ENCODE measurements at regions not wholly inside any gene's neighbourhood (a gene's known extent, or its start where the extent isn't known, plus 50 kb on each side); places are given as distances from the start of the nearest gene placed in this dataset.
"Not testable (repeated sequence)": the region's sequence is repeated elsewhere in the genome, so short reads cannot be mapped to it uniquely, and the experiment has no call there.

DNA sequence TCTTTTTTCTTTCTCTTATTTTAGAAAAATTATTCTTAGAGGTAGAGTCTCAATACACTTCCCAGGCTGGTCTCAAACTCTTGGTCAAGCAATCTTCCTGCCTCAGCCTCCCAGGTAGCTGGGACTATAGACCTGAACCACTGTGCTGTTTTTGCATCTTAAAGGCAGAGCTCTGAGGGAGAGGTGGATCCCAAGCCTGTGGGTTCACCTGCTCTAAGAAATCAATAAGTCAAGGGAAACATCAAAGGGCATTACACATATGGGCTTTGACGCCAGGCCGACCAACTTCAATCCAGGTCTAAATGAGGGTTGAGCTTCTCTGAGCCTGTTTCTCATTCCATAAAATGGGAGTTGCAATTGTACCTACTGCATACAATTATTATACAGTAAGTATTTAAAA is 223.9 kb downstream of the LY86 start:
- DNase-seq: no peak

DNA sequence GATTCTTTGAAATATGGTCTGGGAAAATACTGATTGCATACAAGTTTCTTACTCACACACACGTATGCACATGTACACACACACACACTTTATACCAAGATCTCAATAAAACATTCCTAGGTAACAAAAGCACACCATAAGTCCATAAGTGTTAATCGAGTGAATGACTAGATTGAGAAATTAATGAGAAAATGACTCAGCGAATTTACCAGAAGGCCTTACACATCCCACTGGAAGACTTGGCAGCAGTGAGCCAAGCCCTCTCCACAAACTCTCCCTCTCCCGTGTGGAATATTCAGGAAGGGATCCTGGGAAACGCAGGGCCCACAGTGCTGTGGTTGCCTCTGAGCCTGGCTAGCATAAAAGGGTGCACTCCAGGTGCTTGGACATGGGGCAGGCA is 227.2 kb downstream of the LY86 start:
- no peak for DNase-seq

DNA sequence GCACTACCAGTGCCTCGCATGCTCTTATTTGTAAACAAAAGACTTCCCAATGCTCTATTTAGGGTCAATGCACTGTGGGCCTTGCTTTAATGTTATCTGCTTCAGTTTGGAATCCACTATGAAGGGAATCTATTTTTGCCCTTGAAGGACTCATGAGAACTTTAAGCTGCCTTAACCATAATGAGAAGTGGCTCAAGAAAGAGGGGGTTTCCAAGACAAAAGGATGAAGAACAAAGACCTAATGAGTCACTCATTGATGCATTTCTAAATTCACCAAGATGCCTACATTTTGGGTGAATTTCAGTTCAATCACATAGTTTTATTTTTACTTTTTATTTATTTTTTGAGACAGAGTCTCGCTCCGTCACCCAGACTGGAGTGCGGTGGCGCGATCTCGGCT is 228.2 kb downstream of the LY86 start:
- no peak for DNase-seq

DNA sequence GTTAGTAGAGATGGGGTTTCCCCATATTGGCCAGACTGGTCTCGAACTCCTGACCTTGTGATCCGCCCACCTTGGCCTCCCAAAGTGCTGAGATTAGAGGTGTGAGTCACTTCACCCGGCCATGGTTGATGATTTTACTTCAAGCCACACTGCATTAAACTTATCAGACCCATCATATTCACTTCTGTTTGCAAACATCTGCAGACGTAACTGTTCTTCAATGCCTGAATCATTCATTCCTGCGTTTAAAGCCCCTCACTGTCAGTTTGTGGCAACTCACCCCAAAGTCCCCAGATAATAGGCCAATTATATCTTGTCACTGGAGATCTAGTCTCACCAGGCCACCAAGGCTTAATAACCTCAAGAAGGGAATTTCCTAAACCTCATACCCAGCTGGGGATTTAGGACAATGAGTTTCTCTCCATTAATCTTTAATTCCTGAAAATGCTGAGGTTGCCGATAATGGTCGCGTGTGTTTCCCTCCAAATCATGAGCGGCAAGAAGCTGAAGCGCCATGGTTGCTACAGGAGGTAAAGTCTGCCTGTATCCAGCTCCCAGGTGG is 229.6 kb downstream of the LY86 start:
- DNase-seq: no peak

DNA sequence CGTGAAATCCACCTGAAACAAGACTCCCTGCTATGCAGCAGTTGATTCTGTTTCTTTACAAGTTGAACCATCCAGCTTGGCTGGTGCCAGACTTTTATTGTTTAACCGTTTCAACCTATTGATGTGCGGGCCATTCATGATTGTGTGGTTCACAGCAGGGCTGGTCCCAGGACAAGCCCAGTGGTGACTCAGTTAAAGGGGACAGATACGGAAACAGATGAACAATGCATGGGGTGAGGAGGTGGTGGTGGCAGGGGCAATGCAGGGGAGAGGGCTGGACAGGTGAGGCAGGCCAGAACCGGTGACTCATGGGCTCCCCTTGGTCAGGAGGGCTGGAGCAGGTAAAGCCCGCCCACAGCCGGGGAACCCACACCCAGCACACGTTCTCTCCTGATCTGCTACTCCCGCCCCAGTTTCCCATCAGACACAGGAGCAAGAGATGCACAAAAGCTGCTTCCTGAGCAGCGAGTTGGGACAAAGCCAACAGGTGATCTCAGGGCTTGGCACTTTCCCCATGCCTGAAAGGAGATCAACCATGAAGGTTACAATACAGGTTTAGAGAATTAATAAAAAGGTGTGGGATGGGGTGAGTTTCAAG is 232.2 kb downstream of the LY86 start:
- DNase-seq: peak; percentile 75

DNA sequence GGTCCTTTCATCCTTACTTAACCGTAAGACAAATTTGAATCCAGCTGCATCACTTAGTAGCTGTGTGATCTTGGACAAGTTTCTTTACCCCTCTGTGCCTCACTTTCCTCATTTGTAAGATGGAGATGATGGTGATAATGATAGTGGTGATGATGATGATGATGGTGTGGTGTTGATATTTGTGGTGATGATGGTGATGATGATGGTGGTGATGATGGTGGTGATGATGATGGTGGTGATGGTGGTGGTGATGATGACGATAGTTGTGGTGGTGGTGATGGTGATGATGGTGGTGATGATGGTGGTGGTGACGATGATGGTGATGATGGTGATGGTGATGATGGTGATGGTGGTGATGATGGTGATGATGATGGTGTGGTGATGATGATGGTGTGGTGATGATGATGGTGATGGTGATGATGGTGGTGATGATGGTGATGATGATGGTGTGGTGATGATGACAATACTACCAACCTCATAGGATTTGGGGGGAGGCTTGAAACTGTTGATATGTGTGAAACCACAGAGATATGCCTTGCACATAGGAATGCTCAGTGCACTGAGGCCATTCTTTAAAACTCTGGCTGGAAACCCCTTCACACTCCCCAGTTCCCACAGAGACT is 233.2 kb downstream of the LY86 start:
- DNase-seq: no peak

DNA sequence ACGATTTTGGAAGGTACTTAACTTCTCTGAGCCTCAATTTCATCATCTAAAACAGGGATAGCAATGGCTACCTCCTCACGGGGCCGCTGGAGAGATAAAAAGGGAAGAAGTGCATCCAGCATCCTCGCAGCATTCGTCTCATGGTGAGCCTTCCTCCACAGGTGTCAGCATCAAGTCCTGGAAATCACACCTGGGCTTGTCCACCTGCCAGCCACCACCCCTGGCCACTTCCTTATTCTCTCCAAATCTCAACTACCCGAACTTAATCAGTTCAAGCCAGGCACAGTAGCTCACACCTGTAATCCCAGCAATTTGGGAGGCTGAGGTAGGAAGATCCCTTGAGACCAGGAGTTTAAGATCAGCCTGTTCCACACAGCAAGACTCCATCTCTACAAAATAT is 234.5 kb downstream of the LY86 start:
- no peak for DNase-seq

DNA sequence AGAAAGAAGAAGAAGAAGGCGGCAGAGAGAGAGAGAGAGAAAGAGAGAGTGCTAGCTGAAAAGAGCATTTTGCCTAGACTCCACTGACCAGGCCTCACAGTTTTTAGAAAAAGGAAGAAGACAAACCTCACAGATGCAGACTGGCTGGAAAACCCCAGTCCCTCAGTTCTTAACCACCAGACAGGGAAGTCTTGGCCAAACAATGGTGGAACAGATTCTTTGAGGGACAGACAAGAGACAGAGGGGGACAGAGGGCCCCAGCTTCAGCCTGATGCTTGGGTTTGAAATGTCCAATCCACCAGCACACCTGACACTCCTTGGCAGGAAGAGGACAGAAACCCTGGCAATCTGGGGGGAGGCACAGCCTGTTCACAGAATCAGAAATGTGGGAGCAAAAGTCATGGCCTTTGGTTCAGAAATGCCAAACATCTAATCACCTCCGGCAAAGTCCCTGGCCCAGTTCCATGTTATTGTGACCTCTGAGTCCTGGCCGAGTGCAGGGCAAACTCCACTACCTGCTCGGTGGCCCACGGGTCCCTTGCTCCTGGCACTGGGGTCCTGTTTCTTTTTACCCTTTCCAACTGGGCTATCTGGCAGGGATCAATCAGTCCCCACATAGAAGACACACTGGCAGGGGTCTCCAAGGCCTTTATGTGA is 235.2 kb downstream of the LY86 start:
- DNase-seq: no peak

DNA sequence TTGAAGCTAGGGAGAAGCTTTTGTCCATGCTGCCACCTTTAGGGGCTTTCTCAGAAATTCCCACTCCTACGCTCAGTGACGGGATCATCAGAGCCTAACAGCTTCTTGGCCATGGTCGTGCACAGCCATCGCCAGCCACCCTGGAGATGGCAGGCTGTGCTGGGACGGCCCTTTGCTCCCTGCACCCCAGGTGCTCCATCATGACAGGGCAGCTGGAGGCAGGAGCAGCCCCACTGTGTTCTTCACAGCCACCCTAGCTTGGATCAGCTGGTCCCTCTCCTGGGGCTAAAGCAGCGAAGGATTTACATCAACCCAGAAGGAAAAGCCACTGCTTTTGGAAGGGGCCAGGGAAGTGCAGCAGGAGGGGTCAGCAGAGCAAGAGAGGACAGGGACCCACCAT is 235.9 kb downstream of the LY86 start:
- DNase-seq: no peak

DNA sequence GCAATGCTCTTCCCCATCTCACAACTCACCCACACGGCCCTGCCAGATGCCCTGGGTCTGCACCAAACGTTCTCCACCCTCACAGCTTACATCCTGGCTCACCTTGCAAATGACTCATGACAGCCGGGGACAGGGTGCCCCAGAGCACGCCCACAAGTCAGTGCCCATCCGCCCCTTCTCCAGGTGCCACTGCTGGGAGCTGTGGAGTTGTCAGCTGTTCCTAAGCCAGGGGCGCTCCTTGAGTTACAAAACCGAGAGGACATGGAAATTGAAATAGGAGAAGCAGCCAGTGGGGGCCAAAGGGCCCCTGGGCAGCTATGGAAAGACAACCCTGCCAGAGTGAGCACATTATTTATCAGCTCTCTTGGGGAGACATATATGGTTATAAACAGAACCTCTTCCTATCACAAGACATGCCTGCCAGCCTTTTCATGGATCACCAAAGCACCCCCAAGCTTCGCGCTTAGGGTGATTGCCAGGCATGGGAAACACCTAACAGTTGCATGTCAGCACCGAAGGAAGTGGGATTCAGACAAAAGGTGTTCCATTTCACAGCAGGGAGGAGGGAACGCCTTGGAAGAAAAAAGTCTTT is 236.8 kb downstream of the LY86 start:
- DNase-seq: peak; percentile 76

DNA sequence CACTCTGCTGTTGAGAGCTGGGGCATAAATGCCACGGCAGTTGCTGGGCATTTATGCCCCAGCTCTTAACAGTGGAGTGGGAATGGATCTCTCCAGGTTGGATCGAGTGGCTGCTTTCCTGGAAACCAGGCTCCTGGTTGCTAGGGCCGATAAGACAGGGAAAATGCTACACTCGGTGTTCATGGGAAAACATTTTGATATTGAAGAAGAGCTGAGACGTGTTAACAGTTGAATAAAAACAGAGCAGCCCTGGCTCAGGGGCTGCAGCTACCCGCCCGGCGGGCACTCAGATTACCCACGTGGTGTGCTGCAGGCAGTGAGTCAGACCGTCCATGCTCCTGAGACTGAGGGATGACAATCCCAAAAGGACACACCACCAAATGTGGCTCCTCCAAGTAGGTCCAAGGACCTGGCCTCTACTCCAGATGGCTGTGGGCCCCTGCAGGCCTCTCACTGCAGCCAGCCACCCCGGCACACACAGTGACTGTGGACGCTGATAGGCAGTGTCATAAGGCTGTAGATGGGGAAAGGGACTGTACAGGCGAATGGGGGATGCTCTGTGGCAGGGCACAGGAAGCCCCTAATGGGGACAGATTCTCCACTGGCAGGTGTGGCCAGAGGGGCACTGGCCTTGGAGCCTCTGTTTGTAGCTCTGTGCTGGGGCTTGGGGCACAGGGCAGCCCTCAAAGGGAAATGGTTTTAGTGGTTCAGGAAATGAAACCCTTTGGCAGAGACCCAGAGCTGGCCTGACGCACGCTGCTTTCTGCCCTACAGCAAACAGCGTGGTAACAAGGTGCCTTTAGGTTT is 237.8 kb downstream of the LY86 start:
- peak; percentile 61 for DNase-seq

DNA sequence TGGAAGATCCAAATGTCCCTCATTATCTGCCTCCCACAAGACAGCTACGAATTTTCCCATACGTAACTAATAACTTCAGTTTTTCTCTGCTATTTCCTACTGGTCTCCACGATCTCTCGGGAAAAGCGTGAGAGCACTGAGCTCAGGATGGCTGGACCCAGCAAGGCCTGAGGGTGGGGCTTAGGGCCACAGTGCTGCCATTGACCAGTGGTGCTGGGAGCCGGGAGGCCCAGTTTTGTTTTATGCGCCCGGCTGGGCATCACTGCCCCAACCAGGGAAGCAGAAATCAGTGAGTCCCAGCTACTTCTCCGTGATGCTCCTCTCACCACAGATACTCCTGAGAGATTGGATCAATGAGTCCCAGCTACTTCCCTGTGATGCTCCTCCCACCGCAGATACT is 238.4 kb downstream of the LY86 start:
- DNase-seq: no peak

DNA sequence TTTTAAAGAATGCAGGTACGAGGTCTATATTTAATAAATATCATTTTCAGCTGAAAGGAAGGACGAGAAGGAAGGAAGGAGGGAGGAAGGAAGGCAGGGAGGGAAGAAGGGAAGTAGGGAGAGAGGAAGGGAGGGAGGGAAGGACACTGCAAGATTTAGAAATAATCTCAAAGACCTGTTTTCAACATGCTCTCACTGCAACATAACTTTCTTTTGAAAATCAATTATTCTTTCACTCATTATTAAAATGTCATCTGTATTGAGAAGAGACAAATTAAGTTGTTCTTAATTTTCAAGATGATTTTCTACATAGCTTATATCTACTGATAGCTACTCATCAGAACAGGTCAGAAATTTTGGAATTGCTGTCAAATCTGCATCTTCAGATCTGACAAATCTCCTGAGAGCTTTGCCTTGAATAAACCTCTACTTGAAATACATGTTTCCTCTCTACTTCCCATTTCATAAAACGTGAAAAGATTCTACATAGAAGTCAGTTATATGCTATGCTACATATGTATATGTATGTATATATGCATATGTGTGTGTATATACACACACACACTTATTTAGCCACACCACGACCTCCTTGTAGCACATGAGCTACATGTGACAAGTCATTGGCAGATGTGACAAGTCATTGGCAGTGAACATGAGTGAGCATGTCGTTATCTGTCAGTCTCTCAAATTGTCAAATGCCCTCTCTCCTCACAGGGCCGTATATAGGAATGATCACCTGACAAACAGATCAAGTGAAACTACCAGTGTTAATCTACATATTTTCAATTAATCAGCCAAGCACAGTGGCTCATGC is 241.6 kb downstream of the LY86 start:
- DNase-seq: no peak

DNA sequence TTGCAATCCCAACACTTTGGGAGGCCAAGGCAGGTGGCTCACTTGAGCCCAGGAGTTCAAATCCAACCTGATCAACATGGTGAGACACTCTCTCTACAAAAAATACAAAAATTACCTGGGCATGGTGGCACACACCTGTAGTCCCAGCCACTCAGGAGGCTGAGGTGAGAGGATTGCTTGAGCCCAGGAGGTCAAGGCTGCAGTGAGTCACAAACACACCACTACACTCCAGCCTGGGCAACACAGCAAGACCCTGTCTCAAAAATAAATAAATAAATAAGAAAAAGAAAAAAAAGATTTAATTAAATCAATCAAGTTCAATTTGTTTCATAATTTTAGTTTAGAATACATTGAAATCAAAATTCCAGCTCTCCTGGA is 242.2 kb downstream of the LY86 start:
- not testable (repeated sequence) for DNase-seq

DNA sequence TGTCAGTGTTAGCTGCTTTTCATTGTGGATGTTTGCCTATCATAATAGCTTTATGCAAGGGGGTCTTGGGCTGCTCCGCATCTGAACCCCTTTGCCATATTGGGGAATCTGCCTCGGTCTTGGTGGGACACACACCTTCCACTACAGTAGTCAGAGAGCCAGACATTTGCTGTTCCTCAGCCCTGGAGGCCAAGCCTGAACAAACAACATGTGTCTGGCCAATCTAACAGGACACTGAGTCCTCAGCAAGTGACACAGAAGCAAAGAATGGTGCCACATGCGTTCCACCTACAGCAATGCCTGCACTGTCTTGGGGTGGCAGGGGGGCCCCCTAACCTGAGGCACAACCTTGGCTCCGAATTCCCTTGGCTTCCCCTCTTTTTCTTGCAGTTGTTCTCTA is 243.9 kb downstream of the LY86 start:
- DNase-seq: no peak

DNA sequence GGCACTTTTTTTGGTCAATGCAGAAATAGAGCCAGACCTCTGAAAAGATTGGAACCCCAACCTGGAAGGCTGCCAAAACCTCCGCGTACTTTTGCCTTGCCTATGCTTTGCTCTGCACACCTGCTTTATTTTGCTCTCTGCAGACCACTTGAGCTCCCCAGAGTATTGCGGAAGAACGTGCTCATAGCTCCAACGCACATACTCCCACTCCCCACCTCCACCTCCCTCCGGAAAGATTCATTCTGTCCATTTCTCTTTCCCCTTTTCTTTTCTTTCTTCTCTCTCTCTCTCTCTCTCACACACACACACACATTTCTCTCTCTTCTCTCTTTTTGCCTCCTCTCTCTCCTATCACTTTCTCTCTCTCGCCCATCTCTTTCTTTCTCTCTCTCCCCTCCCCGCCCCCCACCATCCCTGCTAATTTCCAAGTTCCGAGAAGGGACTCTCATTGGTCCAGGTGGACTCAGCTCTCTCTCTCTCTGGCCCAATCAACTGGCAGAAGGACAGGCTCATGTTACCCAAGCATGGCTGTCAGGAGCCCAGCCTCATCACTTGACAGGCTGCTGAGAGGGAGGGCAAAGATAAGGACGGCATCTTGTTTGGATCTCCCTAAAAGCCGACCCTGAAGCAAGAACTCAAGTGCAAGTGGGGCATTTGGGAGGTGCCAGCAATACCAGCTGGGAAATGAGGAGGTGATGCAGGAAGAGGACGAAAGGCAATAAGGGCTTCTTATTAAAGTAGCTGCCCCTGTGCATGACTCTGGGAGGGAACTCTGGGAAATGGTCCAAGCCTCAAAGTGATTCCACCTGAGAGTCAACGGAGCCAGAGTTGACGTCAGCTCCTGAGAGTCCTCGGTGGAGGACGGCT is 246.1 kb downstream of the LY86 start:
- peak; percentile 60 for DNase-seq

DNA sequence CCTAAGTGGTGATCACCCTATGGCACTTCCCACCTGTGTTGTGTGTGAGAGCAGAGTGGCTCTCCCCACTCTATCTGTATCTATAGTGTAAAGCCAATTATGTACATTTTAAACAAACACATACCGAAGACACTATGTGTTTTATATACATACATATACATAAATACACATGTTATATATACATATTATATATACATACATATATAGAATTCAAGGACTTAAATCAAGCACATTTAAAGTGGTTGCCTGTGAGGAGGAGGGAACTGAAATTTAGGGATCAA is 246.6 kb downstream of the LY86 start:
- DNase-seq: no peak

DNA sequence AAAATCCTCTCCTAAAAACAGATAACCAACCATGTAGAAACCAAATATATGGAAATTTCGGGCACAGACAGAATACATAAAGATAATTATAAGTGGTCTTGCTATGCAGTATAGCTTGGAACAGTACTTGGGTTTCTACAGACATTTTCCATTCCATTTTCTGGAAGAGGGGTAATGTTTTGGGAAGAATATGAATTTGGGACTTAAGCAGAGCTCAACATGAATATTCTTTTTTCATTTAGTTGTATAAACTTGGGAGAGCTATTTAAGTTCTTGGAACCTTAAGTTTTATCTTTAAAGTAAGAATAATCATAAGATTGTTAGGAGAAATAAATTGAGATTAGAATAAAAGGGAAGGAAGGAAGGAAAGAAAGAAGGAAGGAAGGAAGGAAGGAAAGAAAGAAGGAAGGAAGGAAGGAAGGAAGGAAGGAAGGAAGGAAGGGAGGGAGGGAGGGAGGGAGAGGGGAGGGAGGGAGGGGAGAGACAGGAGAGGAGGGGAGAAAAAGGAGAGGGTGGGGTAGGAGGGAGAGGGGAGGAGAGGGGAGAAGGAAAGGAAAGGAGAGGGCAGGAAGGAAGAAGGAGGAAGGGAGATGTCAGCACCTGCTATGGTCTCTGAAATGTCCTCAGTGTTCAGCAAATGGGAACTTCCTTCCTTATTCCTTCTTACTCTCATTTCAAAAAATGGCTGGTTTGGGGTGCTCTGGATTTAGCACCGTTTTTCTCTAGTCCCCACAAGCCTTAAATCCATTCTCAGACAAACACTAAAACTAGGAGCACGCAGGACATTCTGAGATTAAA is 248.3 kb downstream of the LY86 start:
- no peak for DNase-seq

DNA sequence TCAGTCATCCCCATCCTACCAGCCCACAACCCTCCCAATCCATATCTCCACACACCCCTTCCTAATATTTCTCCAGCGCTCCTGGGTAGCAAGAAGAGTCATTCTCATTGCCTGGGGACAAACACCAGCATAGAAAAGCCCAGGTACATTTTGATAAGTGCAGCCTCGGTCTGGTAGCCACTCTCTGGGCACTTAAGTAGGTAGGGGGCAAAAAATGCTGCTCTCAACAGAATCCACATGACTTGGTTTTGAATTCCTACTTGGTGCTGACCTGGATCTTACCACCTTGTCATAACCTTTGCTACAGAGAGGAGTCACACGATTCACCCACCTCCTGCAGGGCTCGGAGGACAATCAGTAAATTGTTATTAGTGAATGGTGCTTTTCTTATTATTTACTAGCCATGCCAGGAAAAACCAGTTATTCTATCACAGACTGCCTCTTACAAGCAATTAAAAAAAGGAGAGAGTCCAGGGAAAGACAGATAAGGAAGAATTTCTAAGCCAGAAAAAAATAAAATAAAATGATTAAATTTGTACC is 249.1 kb downstream of the LY86 start:
- no peak for DNase-seq

DNA sequence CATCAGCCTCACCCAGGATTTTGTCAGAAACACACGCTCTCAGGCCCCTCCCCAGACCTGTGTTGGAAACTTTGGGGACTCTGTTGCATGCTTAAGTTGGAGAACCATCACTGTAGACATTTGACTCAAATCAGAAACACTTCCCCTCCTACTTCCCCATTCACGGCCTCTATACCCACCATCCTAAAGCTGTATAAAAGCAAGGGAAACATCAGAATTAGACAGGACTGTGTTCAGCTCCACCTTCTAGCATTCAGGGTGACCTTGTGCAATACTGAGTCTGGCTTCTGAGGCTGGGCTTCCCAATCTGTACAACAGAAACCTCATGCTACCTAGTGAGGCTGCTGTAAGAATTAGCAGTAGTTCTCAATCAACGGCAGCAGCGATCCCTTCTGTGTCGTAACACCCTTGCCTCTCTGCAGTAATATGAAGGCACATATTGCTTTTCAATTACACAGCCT is 252.3 kb downstream of the LY86 start:
- DNase-seq: no peak
